GM18502 (cell line): ENCODE measurements at regions not wholly inside any gene's neighbourhood (a gene's known extent, or its start where the extent isn't known, plus 50 kb on each side); places are given as distances from the start of the nearest gene placed in this dataset.
"Not testable (repeated sequence)": the region's sequence is repeated elsewhere in the genome, so short reads cannot be mapped to it uniquely, and the experiment has no call there.

Experiments used
- ATAC-seq: cut with Tn5 transposase; IDR thresholded peaks from one replicate; pipeline ENCODE4 v1.9.1; 2021; ENCODE audit warnings: mild to moderate bottlenecking; ENCODE audit not compliant: unreplicated experiment, poor library complexity

GRCh38 chr2:224650815-224651439 lies 65.2 kb downstream of the CCDC195 start:
- ATAC-seq = peak; percentile 67

GRCh38 chr2:224647684-224648083 lies 62.5 kb upstream of the CUL3 start:
- ATAC-seq = not testable (repeated sequence)

GRCh38 chr2:224646242-224646846 lies 61.2 kb upstream of the CUL3 start:
- ATAC-seq = peak; percentile 73

- no peak for ATAC-seq
These were observed 60.6 kb upstream of the CUL3 start for GRCh38 chr2:224645722-224646121.

GRCh38 chr2:224640679-224641078 lies 55.5 kb upstream of the CUL3 start:
- no peak for ATAC-seq

GRCh38 chr2:224638301-224638823 lies 53.2 kb upstream of the CUL3 start:
- peak; percentile 91 for ATAC-seq
